ENCODE measurements at regions not wholly inside any gene's neighbourhood (a gene's known extent, or its start where the extent isn't known, plus 50 kb on each side); places are given as distances from the start of the nearest gene placed in this dataset.

- Histone ChIP-seq H3K36me3 (ENCODE audit: control insufficient read depth, insufficient read depth, low read length) (no peaks in the 10 kb centered on the region), H3K27ac (ENCODE audit: low read length) (no peak overlapping the region), H3K27me3 (ENCODE audit: control insufficient read depth, insufficient read depth, low read length) (no peaks in the 10 kb centered on the region), H3K4me3 (ENCODE audit: low read length) (no peak overlapping the region), H3K4me1 (ENCODE audit: control insufficient read depth, insufficient read depth, low read length) (no peaks in the 10 kb centered on the region), H3K9me3 (ENCODE audit: control insufficient read depth, insufficient read depth, low read length) (no peaks in the 10 kb centered on the region)
- DNase-seq (ENCODE audit: low read depth, low spot score): no peak
- WGBS (ENCODE audit: insufficient coverage, insufficient read length): no CpG with 5 or more reads among the region's 1 CpG
Measured at GRCh38 chr18:40630496-40630895, 1324.5 kb upstream of the PIK3C3 start.

- Histone ChIP-seq H3K27me3 (ENCODE audit: control insufficient read depth, insufficient read depth, low read length) (no peaks in the 10 kb centered on the region), H3K9me3 (ENCODE audit: control insufficient read depth, insufficient read depth, low read length) (no peaks in the 10 kb centered on the region), H3K27ac (ENCODE audit: low read length) (no peak overlapping the region), H3K36me3 (ENCODE audit: control insufficient read depth, insufficient read depth, low read length) (no peaks in the 10 kb centered on the region), H3K4me3 (ENCODE audit: low read length) (no peak overlapping the region), H3K4me1 (ENCODE audit: control insufficient read depth, insufficient read depth, low read length) (no peaks in the 10 kb centered on the region)
- DNase-seq (ENCODE audit: low read depth, low spot score): no peak
- WGBS (ENCODE audit: insufficient coverage, insufficient read length): no CpG with 5 or more reads among the region's 4 CpGs
Measured at GRCh38 chr18:40624959-40625358, 1330.1 kb upstream of the PIK3C3 start.

GRCh38 chr18:40613721-40614120 lies 1341.3 kb upstream of the PIK3C3 start:
- H3K27me3 ChIP-seq (ENCODE audit: control insufficient read depth, insufficient read depth, low read length): 0 out of 2 replicates have a peak, but pooled peaks cover 1% of the 10 kb centered on the region
- H3K36me3 ChIP-seq (ENCODE audit: control insufficient read depth, insufficient read depth, low read length): no peaks in the 10 kb centered on the region
- H3K4me1 ChIP-seq (ENCODE audit: control insufficient read depth, insufficient read depth, low read length): no peaks in the 10 kb centered on the region
- no peak overlapping the region for H3K27ac ChIP-seq (ENCODE audit: low read length)
- no peak overlapping the region for H3K4me3 ChIP-seq (ENCODE audit: low read length)
- no peaks in the 10 kb centered on the region for H3K9me3 ChIP-seq (ENCODE audit: control insufficient read depth, insufficient read depth, low read length)
- no peak for DNase-seq (ENCODE audit: low read depth, low spot score)

GRCh38 chr18:40612356-40612755 lies 1342.7 kb upstream of the PIK3C3 start:
- no peaks in the 10 kb centered on the region for H3K9me3 ChIP-seq (ENCODE audit: control insufficient read depth, insufficient read depth, low read length)
- H3K36me3 ChIP-seq (ENCODE audit: control insufficient read depth, insufficient read depth, low read length): no peaks in the 10 kb centered on the region
- 0 out of 2 replicates have a peak, but pooled peaks cover 1% of the 10 kb centered on the region for H3K27me3 ChIP-seq (ENCODE audit: control insufficient read depth, insufficient read depth, low read length)
- H3K27ac ChIP-seq (ENCODE audit: low read length): no peak overlapping the region
- no peaks in the 10 kb centered on the region for H3K4me1 ChIP-seq (ENCODE audit: control insufficient read depth, insufficient read depth, low read length)
- no peak overlapping the region for H3K4me3 ChIP-seq (ENCODE audit: low read length)
- WGBS (ENCODE audit: insufficient coverage, insufficient read length): no CpG with 5 or more reads among the region's 1 CpG
- no peak for DNase-seq (ENCODE audit: low read depth, low spot score)

GRCh38 chr18:40608226-40608625 lies 1346.8 kb upstream of the PIK3C3 start:
- Histone ChIP-seq H3K27ac (ENCODE audit: low read length) (no peak overlapping the region), H3K4me3 (ENCODE audit: low read length) (no peak overlapping the region), H3K4me1 (ENCODE audit: control insufficient read depth, insufficient read depth, low read length) (no peaks in the 10 kb centered on the region), H3K27me3 (ENCODE audit: control insufficient read depth, insufficient read depth, low read length) (no peaks in the 10 kb centered on the region), H3K9me3 (ENCODE audit: control insufficient read depth, insufficient read depth, low read length) (no peaks in the 10 kb centered on the region), H3K36me3 (ENCODE audit: control insufficient read depth, insufficient read depth, low read length) (no peaks in the 10 kb centered on the region)
- no peak for DNase-seq (ENCODE audit: low read depth, low spot score)
- no CpG with 5 or more reads among the region's 2 CpGs for WGBS (ENCODE audit: insufficient coverage, insufficient read length)

GRCh38 chr18:40607542-40608148 lies 1347.4 kb upstream of the PIK3C3 start:
- no CpG with 5 or more reads among the region's 6 CpGs for WGBS (ENCODE audit: insufficient coverage, insufficient read length)

GRCh38 chr18:40606996-40607395 lies 1348.0 kb upstream of the PIK3C3 start:
- H3K4me1 ChIP-seq (ENCODE audit: control insufficient read depth, insufficient read depth, low read length): no peaks in the 10 kb centered on the region
- H3K36me3 ChIP-seq (ENCODE audit: control insufficient read depth, insufficient read depth, low read length): no peaks in the 10 kb centered on the region
- H3K27ac ChIP-seq (ENCODE audit: low read length): no peak overlapping the region
- no peak for DNase-seq (ENCODE audit: low read depth, low spot score)
- no peaks in the 10 kb centered on the region for H3K9me3 ChIP-seq (ENCODE audit: control insufficient read depth, insufficient read depth, low read length)
- H3K4me3 ChIP-seq (ENCODE audit: low read length): no peak overlapping the region
- H3K27me3 ChIP-seq (ENCODE audit: control insufficient read depth, insufficient read depth, low read length): no peaks in the 10 kb centered on the region
- no CpG with 5 or more reads among the region's 1 CpG for WGBS (ENCODE audit: insufficient coverage, insufficient read length)

More at GRCh38 chr18:40607542-40608148, 1347.4 kb upstream of the PIK3C3 start:
- Histone ChIP-seq H3K27ac (ENCODE audit: low read length) (no peak overlapping the region), H3K27me3 (ENCODE audit: control insufficient read depth, insufficient read depth, low read length) (no peaks in the 10 kb centered on the region), H3K36me3 (ENCODE audit: control insufficient read depth, insufficient read depth, low read length) (no peaks in the 10 kb centered on the region), H3K4me1 (ENCODE audit: control insufficient read depth, insufficient read depth, low read length) (no peaks in the 10 kb centered on the region), H3K9me3 (ENCODE audit: control insufficient read depth, insufficient read depth, low read length) (no peaks in the 10 kb centered on the region), H3K4me3 (ENCODE audit: low read length) (no peak overlapping the region)
- no peak for DNase-seq (ENCODE audit: low read depth, low spot score)

GRCh38 chr18:40583671-40584070 lies 1371.4 kb upstream of the PIK3C3 start:
- Histone ChIP-seq H3K9me3 (ENCODE audit: control insufficient read depth, insufficient read depth, low read length) (no peaks in the 10 kb centered on the region), H3K27ac (ENCODE audit: low read length) (no peak overlapping the region), H3K4me1 (ENCODE audit: control insufficient read depth, insufficient read depth, low read length) (no peaks in the 10 kb centered on the region), H3K36me3 (ENCODE audit: control insufficient read depth, insufficient read depth, low read length) (no peaks in the 10 kb centered on the region), H3K4me3 (ENCODE audit: low read length) (no peak overlapping the region), H3K27me3 (ENCODE audit: control insufficient read depth, insufficient read depth, low read length) (no peaks in the 10 kb centered on the region)
- DNase-seq (ENCODE audit: low read depth, low spot score): no peak
- no CpG with 5 or more reads among the region's 12 CpGs for WGBS (ENCODE audit: insufficient coverage, insufficient read length)

GRCh38 chr18:40582105-40582504 lies 1372.9 kb upstream of the PIK3C3 start:
- no CpG with 5 or more reads among the region's 1 CpG for WGBS (ENCODE audit: insufficient coverage, insufficient read length)
- no peak overlapping the region for H3K4me3 ChIP-seq (ENCODE audit: low read length)
- H3K27ac ChIP-seq (ENCODE audit: low read length): no peak overlapping the region
- H3K9me3 ChIP-seq (ENCODE audit: control insufficient read depth, insufficient read depth, low read length): no peaks in the 10 kb centered on the region
- no peaks in the 10 kb centered on the region for H3K4me1 ChIP-seq (ENCODE audit: control insufficient read depth, insufficient read depth, low read length)
- H3K27me3 ChIP-seq (ENCODE audit: control insufficient read depth, insufficient read depth, low read length): no peaks in the 10 kb centered on the region
- no peak for DNase-seq (ENCODE audit: low read depth, low spot score)
- H3K36me3 ChIP-seq (ENCODE audit: control insufficient read depth, insufficient read depth, low read length): no peaks in the 10 kb centered on the region

- no CpG with 5 or more reads among the region's 4 CpGs for WGBS (ENCODE audit: insufficient coverage, insufficient read length)
- Histone ChIP-seq H3K9me3 (ENCODE audit: control insufficient read depth, insufficient read depth, low read length) (no peaks in the 10 kb centered on the region), H3K27ac (ENCODE audit: low read length) (no peak overlapping the region), H3K4me1 (ENCODE audit: control insufficient read depth, insufficient read depth, low read length) (no peaks in the 10 kb centered on the region), H3K4me3 (ENCODE audit: low read length) (no peak overlapping the region), H3K27me3 (ENCODE audit: control insufficient read depth, insufficient read depth, low read length) (no peaks in the 10 kb centered on the region), H3K36me3 (ENCODE audit: control insufficient read depth, insufficient read depth, low read length) (no peaks in the 10 kb centered on the region)
- DNase-seq (ENCODE audit: low read depth, low spot score): no peak
Measured at GRCh38 chr18:40577981-40578365, 1377.1 kb upstream of the PIK3C3 start.

- no peak for DNase-seq (ENCODE audit: low read depth, low spot score)
- no CpG with 5 or more reads among the region's 5 CpGs for WGBS (ENCODE audit: insufficient coverage, insufficient read length)
Measured at GRCh38 chr18:40577239-40577980, 1377.6 kb upstream of the PIK3C3 start.

More at GRCh38 chr18:40577239-40577980, 1377.6 kb upstream of the PIK3C3 start:
- Histone ChIP-seq H3K4me1 (ENCODE audit: control insufficient read depth, insufficient read depth, low read length) (no peaks in the 10 kb centered on the region), H3K4me3 (ENCODE audit: low read length) (no peak overlapping the region), H3K9me3 (ENCODE audit: control insufficient read depth, insufficient read depth, low read length) (no peaks in the 10 kb centered on the region), H3K36me3 (ENCODE audit: control insufficient read depth, insufficient read depth, low read length) (no peaks in the 10 kb centered on the region), H3K27ac (ENCODE audit: low read length) (no peak overlapping the region), H3K27me3 (ENCODE audit: control insufficient read depth, insufficient read depth, low read length) (no peaks in the 10 kb centered on the region)
